NCI-H526 (cell line): ENCODE measurements at regions not wholly inside any gene's neighbourhood (a gene's known extent, or its start where the extent isn't known, plus 50 kb on each side); places are given as distances from the start of the nearest gene placed in this dataset.
A peak's percentile ranks its signal among the peaks of the same experiment; 100 is the strongest.
"Not testable (repeated sequence)": the region's sequence is repeated elsewhere in the genome, so short reads cannot be mapped to it uniquely, and the experiment has no call there.

Experiments used
- DNase-seq, 2 experiments: peaks; one replicate each; lab custom pipeline; 2025; lab: John Stamatoyannopoulos, UW

DNA sequence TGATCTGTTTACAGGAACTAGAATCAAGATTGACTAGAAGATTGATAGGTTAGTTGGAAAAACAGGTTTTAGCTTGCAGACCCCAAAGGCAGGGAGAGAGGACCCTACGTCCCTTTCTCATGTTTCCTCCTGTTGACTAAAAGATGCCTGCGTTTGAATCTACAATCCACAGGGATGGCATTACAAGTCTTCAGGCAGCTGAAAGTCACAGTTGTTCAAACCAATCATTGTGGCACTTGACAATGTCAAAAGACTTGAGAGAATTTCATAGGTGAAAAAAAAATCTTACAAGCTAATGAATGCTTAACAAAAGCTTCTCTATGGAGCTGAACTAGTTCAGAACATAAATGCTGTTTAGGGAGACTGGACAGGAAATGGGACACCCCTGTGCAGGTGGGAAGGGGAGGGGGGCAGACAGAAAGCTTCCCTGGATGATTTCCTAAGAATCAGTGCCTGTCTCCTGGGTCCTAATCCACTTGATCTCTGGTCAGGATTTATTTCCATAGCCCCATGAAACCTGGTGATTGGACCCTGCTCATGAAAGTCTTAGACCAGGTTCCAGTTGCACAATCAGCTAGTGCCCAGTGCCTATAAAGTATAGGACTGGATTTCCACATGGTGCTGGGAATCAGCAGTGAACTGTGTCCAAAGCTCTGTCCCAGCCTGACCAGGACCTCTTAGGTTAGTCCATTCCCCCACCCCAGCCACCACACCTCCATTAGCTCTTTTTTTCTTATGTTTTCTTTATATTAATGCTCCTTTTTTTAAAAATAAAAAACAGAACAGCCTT lies 91.6 kb upstream of the BCAR3 start:
- DNase-seq: no peak

DNA sequence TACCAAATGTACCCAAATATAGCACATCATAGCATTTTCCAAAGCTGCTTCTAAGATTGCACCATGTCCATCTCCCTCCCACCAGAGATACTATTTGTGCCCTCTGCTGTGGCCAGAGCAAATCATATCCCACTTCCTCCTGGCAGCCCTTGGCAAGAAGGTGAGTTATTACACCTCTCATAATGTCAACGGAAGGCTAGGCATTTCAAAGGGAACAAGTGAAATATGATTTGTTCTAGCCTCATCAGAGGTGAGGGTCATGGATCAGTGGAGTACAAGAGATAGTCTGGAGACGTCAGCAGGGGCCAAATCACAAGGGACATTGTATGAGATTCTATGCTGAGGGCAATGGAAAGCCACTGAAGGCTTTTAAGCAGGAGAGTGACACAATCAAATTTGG lies 90.2 kb upstream of the BCAR3 start:
- no peak for DNase-seq

DNA sequence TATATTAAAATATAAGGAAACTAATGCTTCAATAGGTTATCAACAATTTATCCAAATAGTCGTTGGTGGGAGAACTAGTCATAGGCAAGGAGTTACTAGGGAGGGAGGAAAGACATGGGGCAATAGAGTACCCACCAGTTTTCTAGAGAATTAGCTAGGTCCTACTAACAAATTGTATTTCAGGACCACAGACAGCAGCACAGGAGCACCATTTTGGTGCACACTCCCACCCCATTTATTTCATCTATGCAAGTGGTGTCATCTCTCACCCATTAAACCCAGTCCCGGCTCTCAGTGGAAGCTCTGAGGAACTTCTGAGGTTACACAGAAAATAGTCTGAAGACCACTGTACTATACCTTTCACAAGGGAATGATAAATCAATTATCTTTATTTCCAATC lies 89.0 kb upstream of the BCAR3 start:
- no peak for DNase-seq

DNA sequence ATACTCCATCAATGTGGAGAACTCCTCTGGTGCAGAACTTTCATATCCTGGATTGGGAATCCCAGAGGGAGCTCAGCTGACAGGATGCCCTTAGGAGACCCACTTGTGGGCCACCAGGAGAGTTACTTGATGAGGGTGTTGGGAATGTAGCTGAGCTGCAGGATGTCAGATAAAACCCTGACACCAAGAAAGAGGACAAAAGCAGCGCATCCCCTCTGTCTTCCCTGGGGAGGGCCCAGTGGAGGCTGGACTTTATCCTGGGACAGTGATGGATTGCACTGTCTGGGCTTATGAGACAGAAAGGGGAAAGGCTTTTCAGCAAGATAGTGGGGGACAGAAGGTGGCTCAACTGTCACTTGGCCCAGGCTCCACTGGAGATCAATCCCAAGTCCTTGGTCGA lies 88.1 kb upstream of the BCAR3 start:
- DNase-seq: no peak

DNA sequence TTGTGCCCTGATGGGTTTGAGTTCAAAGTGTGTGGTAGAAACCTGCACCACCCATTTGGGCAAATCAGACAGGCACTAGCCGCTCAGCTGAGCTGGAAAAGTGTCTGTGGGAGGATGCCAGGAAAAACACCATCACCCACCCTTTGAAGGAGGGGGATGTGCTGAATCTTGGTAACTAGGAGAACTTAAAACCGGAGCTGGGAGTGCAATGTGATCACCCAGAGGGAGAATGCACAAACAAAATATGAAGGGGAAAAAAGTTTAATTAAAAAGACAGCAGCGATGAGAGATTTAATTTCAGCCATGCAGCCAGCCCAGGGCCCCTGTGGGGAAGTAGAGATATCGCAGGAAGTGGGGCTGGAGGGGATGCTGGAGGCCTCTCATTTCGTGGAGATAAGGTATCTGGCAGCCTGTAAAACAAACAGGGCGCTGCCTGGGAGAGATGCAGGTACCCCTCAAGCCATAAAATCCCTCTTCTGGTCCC lies 86.8 kb upstream of the BCAR3 start:
- no peak for DNase-seq

DNA sequence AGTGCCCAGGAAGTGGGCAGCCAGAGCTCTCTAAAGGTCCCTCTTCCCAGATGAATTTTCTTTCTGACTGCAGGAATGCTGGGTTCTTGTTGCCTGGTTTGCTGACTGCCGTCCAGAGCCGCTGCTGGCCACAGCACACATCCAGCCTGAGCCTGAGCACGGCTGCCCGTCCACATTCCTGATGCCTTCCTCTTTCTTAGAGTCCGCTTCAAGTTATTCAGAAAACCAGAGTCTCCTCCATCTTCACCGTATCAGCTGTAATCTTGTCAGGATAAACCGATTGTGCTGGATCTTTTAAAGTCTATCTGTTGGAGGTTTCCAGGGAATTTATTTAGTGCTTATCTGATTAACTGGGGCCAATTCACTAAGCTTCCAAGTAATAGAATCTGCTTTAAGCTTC lies 84.8 kb upstream of the BCAR3 start:
- DNase-seq: no peak

DNA sequence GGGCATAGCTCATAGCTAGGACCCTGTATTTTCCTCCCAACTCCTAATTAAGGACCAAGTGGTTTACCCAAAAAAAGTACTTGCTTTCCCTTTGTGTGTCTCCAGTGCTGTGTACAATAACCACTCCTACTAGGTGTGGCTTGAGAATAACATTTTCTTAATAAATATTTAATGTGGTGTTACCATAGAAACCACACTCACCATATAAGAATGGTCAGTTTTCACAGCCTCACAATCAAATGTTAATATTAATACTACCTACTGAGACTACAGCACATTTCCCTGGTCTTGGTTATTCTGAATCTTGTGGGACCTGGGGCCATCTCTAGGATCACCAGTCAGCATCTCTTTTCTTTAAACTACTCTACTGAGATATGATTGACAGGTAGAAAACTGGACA lies 83.5 kb upstream of the BCAR3 start:
- DNase-seq: no peak

DNA sequence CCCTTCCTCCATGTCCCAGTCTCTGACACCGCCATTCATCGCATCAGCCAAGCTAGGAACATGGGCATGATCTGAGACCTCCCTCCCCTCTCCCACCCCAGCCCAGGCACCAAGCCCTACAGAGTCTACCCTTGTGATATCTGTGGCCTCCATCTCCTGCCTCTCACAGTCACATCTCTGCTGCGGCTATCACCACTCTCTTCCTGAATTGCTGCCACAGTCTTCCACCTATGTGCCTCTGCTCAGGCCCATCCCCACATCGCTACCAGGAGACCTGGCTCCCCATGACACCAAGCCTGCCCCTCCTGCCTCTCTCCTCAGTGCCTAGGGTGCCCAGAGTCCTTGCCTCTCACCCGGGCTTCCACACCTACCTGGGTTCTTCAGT lies 82.7 kb upstream of the BCAR3 start:
- DNase-seq: no peak

DNA sequence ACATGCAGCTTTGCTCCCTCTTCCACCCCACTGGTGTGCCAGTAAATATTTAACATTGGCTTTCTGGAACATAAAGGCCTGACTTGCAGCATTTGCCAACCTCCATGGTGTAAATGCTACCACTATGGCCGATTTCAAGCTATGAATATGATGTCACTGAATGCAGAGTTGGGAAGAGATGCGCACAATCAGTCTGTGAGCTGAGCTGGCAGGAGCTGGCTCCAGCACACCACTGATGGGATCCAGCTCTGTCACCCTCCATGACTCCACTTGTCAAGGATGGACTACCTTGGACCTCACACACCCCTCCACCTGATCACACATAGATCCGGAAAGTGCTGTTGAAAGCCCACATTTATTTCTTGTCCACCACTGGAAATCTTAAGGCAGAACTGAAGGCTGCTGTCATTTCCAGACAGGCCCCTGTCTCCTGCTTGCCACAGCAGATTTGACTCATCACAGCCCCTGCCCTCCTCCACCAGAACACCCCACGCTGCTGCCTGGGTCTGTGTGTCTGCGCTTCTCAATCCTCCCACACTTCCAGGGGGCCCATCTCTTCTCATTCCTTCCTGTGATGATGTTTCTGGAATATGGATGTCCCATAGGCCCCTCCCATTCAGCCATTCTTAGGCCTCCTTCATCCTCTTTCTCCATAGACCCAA lies 82.2 kb upstream of the BCAR3 start:
- no peak for DNase-seq

DNA sequence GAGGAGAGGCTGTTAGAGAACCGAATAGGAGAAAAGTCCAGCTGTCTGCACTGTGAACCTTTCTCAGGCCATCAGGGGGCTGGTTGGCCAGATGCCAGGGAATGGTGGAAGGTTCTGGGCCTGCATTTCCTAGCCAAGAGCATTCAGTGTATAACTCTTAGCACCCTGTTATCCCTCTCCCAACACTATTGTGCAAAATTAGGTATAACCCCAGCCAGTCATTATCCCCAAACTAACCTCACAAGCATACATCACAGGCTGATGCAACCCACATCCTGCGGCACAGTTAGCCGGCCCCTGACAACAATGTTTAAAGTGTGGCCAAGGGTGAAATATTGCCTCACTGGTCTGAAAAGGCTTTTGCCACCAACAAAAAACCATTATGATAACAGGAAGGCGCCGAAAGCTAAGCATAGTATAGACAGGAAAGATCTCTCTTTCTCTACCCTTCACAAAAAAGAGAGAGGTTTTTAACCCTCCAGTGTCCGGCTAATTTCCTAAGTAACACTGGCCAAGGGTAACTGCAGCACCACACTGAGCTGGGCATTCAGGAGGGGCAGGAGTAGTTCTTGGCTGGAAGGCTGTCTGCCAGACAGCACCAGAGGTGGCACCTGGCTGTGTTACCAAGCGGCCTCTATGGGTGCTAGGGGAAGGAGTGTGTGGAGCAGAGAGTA lies 77.3 kb upstream of the BCAR3 start:
- no peak for DNase-seq

DNA sequence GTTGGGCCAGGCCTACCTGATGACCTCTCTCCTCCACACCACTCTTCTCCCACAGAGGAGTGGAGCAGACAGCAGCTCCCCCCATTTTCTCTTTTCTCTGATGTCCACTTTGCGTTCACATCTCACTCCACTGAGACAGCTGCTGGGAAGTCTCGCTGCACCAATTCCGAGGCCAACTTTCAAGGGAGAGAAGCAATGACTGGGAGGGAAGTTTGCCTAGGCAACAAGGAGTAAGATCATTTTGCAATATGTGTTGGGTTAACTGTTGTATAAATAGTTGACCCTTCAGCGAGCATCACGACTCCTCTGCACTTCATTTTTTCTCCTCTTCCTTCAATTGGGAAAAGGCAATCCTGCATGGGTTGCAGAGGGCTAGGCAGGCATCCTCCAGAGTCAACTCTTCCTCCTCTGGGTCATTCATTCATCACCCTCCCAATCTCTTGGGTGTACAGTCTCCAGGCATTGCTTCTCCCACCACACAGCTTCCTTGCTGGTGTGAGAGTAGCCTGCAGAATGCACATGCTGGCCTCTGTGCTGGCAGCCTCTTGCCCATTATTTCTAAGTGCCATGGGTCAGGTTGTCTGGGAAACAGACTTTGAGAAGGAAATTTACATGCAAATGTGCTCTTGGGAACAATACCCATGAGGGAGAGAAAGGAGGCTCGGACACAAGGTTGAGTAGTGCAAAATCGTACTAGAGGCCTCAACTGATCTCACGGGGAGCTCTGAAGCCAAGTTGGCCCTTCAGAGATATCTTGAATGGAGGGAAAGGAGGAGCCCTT lies 75.8 kb upstream of the BCAR3 start:
- peak in 1 of 2 experiments; percentile 20 for DNase-seq

DNA sequence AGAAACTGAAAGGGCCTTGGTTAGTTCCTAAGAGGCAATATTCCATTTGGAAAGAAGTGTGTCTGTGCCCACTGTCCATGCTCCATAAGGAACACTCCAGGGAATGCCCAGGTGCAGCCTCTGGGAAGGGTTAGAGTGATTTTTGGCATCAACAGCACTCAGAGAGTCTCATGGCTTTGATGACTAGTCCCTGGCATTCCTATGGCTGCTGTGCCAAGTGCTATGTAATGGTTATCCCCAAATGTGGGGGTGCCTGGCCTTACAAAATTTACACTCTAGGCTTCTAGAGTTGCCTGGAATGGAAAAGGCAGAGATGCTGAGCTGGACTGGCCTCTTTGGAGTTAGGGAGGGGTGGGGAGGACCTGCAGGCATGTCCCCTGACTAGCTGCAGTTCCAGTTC lies 75.0 kb upstream of the BCAR3 start:
- DNase-seq: no peak

DNA sequence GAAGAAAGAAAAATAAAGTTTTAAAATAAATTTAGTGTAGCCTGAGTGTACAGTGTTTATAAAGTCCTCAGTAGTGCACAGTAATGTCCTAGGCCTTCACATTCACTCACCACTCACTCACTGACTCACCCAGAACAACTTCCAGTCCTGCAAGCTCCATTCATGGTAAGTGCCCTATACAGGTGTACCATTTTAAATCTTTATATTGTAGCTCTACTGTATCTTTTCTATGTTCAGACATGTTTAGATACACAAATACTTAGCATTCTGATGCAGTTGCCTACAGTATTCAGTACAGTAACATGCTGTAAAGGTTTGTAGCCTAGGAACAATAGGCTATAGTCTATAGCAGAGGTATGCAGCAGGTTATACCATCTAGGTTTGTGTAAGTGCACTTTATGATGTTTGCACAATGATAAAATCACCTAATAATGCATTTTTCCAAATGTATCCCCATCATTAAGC lies 73.6 kb upstream of the BCAR3 start:
- not testable (repeated sequence) for DNase-seq

DNA sequence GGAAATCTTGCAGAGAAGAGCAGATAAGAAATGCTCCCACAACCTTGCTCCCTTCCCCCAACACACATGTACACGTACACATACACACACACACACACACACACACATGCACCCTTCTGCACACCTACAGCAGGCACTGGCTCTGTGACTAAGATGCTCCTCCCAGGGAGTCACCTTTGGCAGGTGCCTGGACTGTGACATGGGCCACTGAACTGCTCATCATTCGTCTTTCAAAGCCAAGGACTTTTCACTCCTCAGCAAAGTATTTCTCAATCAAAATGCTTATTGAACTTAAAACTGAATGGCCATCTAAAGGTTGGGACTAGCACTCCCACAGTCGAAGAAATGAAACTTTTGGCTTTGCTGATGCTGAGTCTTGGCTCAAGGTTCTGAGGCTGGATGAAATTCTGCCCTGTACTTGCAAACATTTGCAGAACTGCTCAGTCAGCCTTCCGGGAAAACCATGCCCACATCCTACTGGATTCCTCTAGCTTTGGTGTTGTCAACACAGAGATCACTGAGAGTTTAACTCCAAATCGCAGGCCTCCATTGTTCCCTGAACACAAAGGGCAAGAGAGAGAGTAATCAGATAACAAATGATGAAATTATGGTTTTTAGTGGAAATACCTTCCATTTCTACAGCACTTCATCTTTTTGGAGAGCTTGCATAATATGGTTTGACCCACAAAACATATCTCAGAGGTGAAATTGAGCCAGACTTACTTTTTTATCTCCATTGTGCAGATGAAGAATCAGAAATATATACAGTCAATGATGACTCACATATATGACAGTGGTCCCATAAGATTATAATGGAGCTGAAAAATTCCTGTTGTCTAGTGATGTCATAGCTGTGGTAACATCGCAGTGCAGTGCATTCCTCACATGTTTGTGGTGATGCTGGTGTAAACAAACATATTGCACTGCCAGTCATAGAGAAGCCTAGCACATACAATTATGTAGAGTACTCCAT lies 72.4 kb upstream of the BCAR3 start:
- DNase-seq: no peak

DNA sequence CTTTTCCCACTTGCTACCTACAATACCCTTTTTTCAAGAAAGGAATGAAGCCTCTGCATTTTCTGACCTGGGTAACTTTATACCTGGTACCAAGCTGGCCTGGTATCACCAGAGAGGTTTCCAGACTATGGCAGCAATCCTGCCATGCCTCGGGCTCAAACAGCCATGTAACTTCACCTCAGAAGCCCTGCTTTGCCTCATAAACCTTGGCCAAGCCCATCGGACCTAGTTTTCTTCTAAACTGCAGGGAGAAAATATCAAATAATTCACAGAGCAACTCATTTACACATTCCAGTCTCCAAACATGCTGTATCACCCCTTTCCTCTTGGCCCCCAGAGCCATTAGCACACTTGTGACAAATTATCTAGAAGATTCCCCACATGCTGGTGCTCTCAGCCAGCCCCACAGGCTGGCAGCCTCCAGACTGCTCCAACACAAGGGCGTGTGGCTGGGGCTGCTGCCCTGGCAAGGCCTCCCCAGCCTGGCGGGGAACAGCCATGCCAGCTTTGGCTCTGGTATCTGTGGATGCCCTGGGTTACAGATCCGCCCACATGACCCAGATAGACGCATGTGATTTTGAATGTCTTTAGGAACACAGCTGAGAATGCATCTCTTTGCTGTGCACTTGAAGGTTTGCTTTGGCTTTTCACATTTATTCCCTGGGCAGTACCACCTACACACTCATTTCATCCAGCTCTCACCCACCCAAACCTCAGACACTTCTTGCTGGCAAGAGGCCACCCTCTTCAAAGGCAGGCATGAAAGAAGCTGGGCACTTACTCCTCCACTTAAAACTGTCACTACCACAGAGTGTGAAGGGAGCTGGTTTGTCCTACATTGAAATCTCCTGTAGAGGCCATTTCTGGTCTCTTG lies 70.0 kb upstream of the BCAR3 start:
- DNase-seq: no peak

DNA sequence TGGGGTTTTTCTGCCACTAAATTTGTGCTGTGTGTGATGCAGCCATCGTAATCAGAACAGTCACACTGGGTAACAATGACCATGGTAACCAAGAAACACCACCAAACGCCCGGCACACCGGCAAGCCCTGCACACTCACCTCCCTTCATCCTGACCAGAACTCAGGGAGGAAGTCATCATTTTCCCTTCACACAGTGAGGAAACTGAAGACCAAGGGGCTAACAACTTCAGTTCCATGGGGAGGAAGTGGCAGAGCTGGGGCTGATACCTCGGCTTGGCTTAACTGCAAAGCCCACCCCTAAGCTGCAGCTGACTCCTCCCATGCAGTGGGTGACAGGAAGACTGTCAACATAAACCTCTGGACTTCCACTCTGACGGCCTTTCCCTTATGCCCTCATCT lies 69.3 kb upstream of the BCAR3 start:
- DNase-seq: no peak

DNA sequence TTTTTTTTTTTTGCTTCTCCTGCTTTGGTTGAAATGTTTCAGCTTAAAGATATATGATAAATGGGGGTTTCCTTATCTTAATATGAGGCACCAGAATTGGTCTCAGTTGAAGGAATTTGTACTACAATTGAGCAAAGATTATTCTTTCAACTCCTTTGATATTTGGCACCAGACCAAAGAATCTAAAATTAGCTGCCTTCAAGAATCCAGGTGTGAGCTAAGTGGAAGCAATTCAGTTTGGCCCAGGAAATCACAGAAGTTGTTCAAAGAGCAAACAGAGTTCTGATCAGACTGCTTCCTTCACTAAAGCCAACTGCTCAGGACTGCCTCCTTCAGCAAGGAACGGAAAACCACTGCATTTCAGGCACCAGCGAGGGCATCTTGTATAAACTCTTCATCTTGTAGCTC lies 68.3 kb upstream of the BCAR3 start:
- DNase-seq: no peak

DNA sequence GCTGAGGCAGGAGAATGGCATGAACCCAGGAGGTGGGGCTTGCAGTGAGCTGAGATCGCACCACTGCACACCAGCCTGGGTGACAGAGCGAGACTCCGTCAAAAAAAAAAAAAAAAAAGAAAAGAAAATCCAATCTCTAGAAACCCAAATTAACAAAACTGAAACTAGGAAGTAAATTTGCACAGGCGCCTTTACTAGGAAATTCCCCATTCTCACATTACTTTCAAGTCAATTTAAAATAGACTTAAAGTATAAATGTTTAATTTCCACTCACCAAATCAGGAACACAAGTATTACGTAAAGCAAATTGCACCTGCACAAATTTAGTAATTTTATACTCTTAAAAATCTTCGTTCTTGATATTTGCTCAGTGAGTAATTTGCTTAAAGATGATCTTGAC lies 67.8 kb upstream of the BCAR3 start:
- no peak for DNase-seq

DNA sequence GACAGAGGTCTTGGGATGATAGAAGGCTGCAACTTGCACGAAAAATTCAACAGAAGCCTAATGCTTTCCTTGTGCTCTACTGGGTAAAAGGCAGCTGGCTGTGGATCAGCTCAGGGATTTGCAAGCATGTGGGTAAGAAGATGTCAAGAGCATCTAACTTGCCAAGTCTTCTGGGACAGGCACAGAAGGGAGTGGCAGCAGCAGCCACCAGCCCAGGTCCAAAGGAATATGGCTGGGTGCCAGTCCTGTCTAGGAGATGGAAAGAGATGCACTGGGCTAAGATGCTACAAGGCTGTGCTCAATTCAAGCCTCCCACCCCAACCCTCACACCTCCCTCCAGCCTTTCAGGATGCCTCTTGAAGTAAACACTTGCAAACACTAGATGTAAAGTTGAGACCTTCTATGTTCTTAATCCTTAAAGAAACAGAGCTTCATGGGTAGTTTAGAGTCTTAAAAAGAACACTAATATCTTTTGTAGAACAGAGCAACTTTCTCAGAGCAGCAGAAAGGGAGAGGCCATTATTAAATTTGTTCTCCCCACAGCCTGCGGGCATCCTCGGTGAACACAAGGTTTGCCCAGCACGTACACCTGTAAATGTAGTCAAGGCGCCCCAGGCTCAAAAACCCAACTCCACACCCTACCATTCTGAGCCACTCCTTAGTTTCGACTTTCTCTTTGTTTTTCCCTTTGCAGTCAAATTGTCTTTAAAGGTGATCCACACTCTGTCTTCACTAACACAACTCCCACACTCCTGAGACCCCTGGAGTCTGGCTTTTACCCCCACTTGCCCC lies 64.6 kb upstream of the BCAR3 start:
- no peak for DNase-seq
